RWPE1 (cell line): ENCODE measurements at regions not wholly inside any gene's neighbourhood (a gene's known extent, or its start where the extent isn't known, plus 50 kb on each side); places are given as distances from the start of the nearest gene placed in this dataset.

ENCODE experiments used
- CTCF ChIA-PET: fragments of 350-600 bp; sonication (Branson Sonifier 250); formaldehyde crosslinking; extraction: SDS; loops from one replicate; lab custom pipeline; 2021; lab: Yijun Ruan, JAX
- POLR2A ChIA-PET: fragments of 400-600 bp; formaldehyde crosslinking; extraction: SDS; loops from one replicate; lab custom pipeline; 2020; ENCODE audit warnings: antibody characterized with exemption; ENCODE audit not compliant: low non-redundant PET; lab: Yijun Ruan, JAX
- DNase-seq: peaks from one replicate; pipeline ENCODE4 v3.0.0; 2012; ENCODE audit warnings: low spot score
- H3K27ac ChIP-seq: fragments of 450-650 bp; 2 replicates; pipeline ENCODE4 v1.5.1; 2017
- TF ChIP-seq, protein P1 (sequence below): fragments of 450-650 bp; conservative IDR thresholded peaks from 2 replicates; pipeline ENCODE4 v1.5.1; 2017; ENCODE audit warnings: low read depth, mild to moderate bottlenecking

DNA sequence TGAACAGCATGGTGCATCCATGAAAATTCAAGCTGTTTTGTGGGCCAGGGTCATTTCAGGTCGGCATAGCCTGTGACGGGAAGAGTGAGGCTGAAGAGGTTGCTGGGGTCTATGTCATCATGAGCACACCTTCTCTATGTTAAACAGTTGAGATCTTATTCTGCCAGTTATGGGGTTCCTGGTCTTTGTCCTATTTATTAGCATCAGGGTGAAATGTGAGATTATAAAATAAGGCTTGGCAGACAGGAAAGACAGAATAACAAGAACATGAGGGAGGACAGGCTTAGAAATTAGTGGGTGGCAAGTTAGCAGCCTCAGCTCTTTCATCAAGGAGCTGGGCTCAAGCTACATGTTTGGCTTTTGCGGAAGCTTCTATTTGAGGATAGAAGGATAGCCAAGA is 51.7 kb upstream of the CLNK start:
- CTCF ChIA-PET, result no interaction called here

DNA sequence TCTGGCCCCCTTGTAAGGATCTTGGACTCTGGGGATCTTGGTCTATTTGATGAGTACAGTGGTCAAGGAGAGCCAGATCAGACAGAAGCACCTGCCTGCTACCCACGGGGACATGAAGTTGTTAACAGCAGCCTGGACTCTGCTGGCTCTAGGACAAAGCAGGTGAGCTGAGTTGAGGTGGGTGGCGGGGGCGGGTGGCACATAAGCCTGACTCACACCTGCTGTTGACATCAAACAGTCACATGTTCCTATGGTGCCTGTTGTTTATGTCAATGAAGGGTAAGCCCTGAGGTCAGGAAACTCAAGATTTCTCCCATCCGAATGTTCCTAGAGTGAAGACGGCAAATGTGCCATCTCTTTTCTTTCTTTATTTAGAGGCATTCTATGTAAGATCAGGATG is 50.1 kb upstream of the CLNK start:
- H3K27ac ChIP-seq, result no peak overlapping the region
- ChIA-PET POLR2A (no interaction called here), CTCF (no interaction called here)
- no peak for DNase-seq
- TF ChIP-seq, protein P1, sequence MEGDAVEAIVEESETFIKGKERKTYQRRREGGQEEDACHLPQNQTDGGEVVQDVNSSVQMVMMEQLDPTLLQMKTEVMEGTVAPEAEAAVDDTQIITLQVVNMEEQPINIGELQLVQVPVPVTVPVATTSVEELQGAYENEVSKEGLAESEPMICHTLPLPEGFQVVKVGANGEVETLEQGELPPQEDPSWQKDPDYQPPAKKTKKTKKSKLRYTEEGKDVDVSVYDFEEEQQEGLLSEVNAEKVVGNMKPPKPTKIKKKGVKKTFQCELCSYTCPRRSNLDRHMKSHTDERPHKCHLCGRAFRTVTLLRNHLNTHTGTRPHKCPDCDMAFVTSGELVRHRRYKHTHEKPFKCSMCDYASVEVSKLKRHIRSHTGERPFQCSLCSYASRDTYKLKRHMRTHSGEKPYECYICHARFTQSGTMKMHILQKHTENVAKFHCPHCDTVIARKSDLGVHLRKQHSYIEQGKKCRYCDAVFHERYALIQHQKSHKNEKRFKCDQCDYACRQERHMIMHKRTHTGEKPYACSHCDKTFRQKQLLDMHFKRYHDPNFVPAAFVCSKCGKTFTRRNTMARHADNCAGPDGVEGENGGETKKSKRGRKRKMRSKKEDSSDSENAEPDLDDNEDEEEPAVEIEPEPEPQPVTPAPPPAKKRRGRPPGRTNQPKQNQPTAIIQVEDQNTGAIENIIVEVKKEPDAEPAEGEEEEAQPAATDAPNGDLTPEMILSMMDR, result no peak

More for the DNA sequence above, 51.7 kb upstream of the CLNK start:
- POLR2A ChIA-PET, result no interaction called here
- TF ChIP-seq, protein P1, result no peak
- H3K27ac ChIP-seq, result no peak overlapping the region
- DNase-seq, result no peak
